ENCODE measurements at regions not wholly inside any gene's neighbourhood (a gene's known extent, or its start where the extent isn't known, plus 50 kb on each side); places are given as distances from the start of the nearest gene placed in this dataset.

DNA sequence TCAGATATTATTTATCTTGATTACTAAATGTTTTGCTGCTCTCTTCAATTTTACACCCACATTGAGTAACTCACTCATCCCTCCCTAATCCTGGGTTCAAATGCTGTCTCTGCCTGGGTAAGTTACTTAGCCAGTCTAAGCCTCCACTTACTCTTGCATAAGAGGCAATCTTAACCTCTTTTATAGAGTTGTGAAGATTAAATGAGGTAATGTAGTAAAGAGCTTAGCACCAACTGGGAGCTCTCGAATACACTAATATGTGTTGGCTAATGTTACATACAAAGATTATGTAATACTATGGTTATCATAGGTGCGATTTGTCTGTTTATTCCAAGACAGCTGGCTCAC, 134.4 kb upstream of the STMND1 start:
- no peak for TF ChIP-seq CTCF (IDR thresholded peaks at IDR 0.05; ENCODE audit: borderline replicate concordance, extremely low read depth, low read length, poor library complexity, severe bottlenecking)
- no peak for TF ChIP-seq EZH2 (IDR thresholded peaks at IDR 0.05; ENCODE audit: borderline replicate concordance, low read depth, low read length, severe bottlenecking)
